Astrocyte of the cerebellum (primary cell): ENCODE measurements at regions not wholly inside any gene's neighbourhood (a gene's known extent, or its start where the extent isn't known, plus 50 kb on each side); places are given as distances from the start of the nearest gene placed in this dataset.

Source experiments
- DNase-seq: peaks from one replicate; pipeline ENCODE4 v3.0.0-alpha.2; 2011; ENCODE audit warnings: low read depth
- H3K4me3 ChIP-seq: 2 replicates; pipeline ENCODE4 v1.5.1; 2011; ENCODE audit warnings: mild to moderate bottlenecking, low read depth, low read length, moderate library complexity
- CTCF ChIP-seq: IDR thresholded peaks from 2 replicates; pipeline ENCODE4 v1.5.1; 2012; ENCODE audit warnings: low read length, low read depth, moderate library complexity, mild to moderate bottlenecking; ENCODE audit errors: missing control alignments
- in situ Hi-C: cut with HindIII; loops from 2 replicates; pipeline ENCODE4 v1.10.0; 2017; ENCODE audit warnings: low sequenced_read_pairs

- in situ Hi-C loops: no loop called here
- TF ChIP-seq CTCF: no peak
- no peak for DNase-seq
- no peak overlapping the region for H3K4me3 ChIP-seq
Observed at GRCh38 chr10:64528294-64529002, 1007.2 kb downstream of the REEP3 start.

- no peak overlapping the region for H3K4me3 ChIP-seq
- TF ChIP-seq CTCF: no peak
- DNase-seq: no peak
- in situ Hi-C loops: no loop called here
Observed at GRCh38 chr10:64529003-64529350, 1007.8 kb downstream of the REEP3 start.

- in situ Hi-C loops: no loop called here
- H3K4me3 ChIP-seq: no peak overlapping the region
- no peak for TF ChIP-seq CTCF
- no peak for DNase-seq
Observed at GRCh38 chr10:64534616-64535015, 1013.4 kb downstream of the REEP3 start.

- in situ Hi-C loops: no loop called here
- H3K4me3 ChIP-seq: no peak overlapping the region
- TF ChIP-seq CTCF: no peak
- DNase-seq: no peak
Observed at GRCh38 chr10:64535131-64535867, 1014.1 kb downstream of the REEP3 start.

- no peak for TF ChIP-seq CTCF
- DNase-seq: no peak
- H3K4me3 ChIP-seq: no peak overlapping the region
- in situ Hi-C loops: no loop called here
Observed at GRCh38 chr10:64537112-64537511, 1015.9 kb downstream of the REEP3 start.

- no peak for TF ChIP-seq CTCF
- in situ Hi-C loops: no loop called here
Observed at GRCh38 chr10:64537928-64538327, 1016.7 kb downstream of the REEP3 start.

More at GRCh38 chr10:64537928-64538327, 1016.7 kb downstream of the REEP3 start:
- H3K4me3 ChIP-seq: no peak overlapping the region
- no peak for DNase-seq
